Lung (tissue), 11 donors: ENCODE measurements at regions not wholly inside any gene's neighbourhood (a gene's known extent, or its start where the extent isn't known, plus 50 kb on each side); places are given as distances from the start of the nearest gene placed in this dataset.

Source experiments
- ATAC-seq: fragments of 200-7000 bp; cut with Tn5 transposase; one replicate; pipeline ENCODE4 v1.9.1; 2020; ENCODE audit warnings: moderate number of reproducible peaks; ENCODE audit not compliant: insufficient read depth, low FRiP score
- DNase-seq, 3 donors: peaks; one replicate each; pipeline ENCODE4 v3.0.0-alpha.2; 2013 to 2017
- H3K27ac ChIP-seq, 2 donors: one replicate each; pipeline ENCODE4 v1.5.1; 2013; ENCODE audit warnings: mild to moderate bottlenecking in 2 of 2, moderate library complexity in 2 of 2, control low read depth in 1 of 2, inconsistent platforms in 1 of 2, low read depth in 1 of 2, low read length in 1 of 2
- H3K27me3 ChIP-seq, 3 donors: one replicate each; pipeline ENCODE4 v1.5.1; 2013; ENCODE audit warnings: low read length in 2 of 3; ENCODE audit not compliant: control insufficient read depth in 3 of 3, insufficient read depth in 3 of 3
- H3K36me3 ChIP-seq, 4 donors: one replicate each; pipeline ENCODE4 v1.5.1; 2013; ENCODE audit warnings: low read length in 4 of 4, mild to moderate bottlenecking in 1 of 4, moderate library complexity in 1 of 4; ENCODE audit not compliant: control insufficient read depth in 4 of 4, insufficient read depth in 4 of 4
- H3K4me1 ChIP-seq, 5 donors: one replicate each; pipeline ENCODE4 v1.5.1; 2013; ENCODE audit warnings: low read length in 5 of 5, mild to moderate bottlenecking in 2 of 5, moderate library complexity in 1 of 5; ENCODE audit not compliant: control insufficient read depth in 5 of 5, insufficient read depth in 5 of 5
- H3K4me3 ChIP-seq: one replicate; pipeline ENCODE4 v1.5.1; 2013; ENCODE audit warnings: mild to moderate bottlenecking, control low read depth, moderate library complexity
- H3K9ac ChIP-seq, 2 donors: one replicate each; pipeline ENCODE4 v1.5.1; 2013; ENCODE audit warnings: low read length in 2 of 2, control low read depth in 1 of 2; ENCODE audit not compliant: insufficient read depth in 1 of 2
- H3K9me3 ChIP-seq, 4 donors: one replicate each; pipeline ENCODE4 v1.5.1; 2013; ENCODE audit warnings: low read length in 3 of 4, mild to moderate bottlenecking in 1 of 4, moderate library complexity in 1 of 4; ENCODE audit not compliant: control insufficient read depth in 4 of 4, insufficient read depth in 3 of 4
- WGBS, 2 donors: extraction: QIAGEN DNeasy Blood & Tissue Kit; methylation state at CpG; one replicate each; pipeline ENCODE4 v1.1.7; 2013; 5-methylcytosine and 5-hydroxymethylcytosine counted together
- TF ChIP-seq, protein P1 (sequence below): IDR thresholded peaks from 2 replicates; pipeline ENCODE4 v1.5.1; 2012; ENCODE audit warnings: mild to moderate bottlenecking; ENCODE audit errors: control extremely low read depth, extremely low read depth
- donor health status: control.
- donor health status: control.
- donor health status: Bipolar disorder and iron deficiency.
- donor health status: healthy.
- donor health status: DM: yes; HTN: yes; CAD: no.

DNA sequence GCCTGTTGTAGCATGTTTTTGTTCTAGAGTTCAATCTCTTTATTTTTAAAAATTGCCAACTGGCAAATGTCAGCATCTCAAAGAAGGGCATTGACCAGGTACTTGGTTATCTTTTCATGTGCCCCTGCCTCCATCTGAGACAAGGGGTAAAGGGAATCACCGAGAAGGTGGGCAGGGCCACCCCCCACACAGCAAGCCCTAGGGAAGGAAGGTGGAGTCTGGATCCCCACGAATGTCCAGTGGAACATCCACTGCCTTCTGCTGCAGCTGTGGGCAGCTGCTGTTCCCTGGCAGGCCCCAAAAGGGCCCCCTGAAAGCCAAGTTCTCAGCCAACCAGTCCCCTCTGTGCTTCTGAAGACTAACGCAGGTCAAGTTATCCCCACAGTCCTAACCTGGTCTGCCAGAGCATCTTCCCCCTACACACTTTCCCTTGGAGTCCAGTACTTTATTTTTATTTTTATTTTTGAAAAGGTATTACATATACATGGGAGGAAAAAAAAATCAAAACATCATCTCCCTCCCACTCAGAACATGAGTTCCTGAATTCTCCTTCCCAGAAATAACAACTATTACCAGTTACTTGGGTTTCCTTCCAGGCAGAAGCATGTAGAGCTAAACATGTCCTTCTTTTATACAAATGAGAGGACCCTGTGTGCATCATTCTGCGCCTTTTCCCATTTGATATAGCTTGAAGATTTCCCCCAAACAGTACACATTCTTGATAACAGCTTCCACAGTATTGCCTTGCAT lies 253.7 kb downstream of the MAFB start:
- Histone ChIP-seq H3K27ac (no peak overlapping the region), H3K36me3 (no peaks in the 10 kb centered on the region), H3K27me3 (no peaks in the 10 kb centered on the region), H3K4me1 (peaks cover 0 to 22% (median 0%) of the 10 kb centered on the region in 5 donors), H3K4me3 (no peak overlapping the region), H3K9me3 (no peaks in the 10 kb centered on the region), H3K9ac (no peak overlapping the region)
- peak in 2 of 3 donors; percentile 41 to 47 for DNase-seq
- WGBS, 2 donors = 85 to 93% methylated on average over 4 of the region's 4 CpGs
- no peak for ATAC-seq
- TF ChIP-seq, protein P1, sequence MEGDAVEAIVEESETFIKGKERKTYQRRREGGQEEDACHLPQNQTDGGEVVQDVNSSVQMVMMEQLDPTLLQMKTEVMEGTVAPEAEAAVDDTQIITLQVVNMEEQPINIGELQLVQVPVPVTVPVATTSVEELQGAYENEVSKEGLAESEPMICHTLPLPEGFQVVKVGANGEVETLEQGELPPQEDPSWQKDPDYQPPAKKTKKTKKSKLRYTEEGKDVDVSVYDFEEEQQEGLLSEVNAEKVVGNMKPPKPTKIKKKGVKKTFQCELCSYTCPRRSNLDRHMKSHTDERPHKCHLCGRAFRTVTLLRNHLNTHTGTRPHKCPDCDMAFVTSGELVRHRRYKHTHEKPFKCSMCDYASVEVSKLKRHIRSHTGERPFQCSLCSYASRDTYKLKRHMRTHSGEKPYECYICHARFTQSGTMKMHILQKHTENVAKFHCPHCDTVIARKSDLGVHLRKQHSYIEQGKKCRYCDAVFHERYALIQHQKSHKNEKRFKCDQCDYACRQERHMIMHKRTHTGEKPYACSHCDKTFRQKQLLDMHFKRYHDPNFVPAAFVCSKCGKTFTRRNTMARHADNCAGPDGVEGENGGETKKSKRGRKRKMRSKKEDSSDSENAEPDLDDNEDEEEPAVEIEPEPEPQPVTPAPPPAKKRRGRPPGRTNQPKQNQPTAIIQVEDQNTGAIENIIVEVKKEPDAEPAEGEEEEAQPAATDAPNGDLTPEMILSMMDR = no peak

GRCh38 chr20:40434122-40434521 lies 254.9 kb downstream of the MAFB start:
- 82 to 86% methylated on average over 4 of the region's 4 CpGs for WGBS, 2 donors
- no peak for ATAC-seq
- Histone ChIP-seq H3K36me3 (no peaks in the 10 kb centered on the region), H3K9me3 (no peaks in the 10 kb centered on the region), H3K4me1 (peaks cover 0 to 22% (median 0%) of the 10 kb centered on the region in 5 donors), H3K27ac (no peak overlapping the region), H3K27me3 (no peaks in the 10 kb centered on the region), H3K4me3 (no peak overlapping the region), H3K9ac (no peak overlapping the region)
- TF ChIP-seq, protein P1 = no peak
- no peak for DNase-seq

- no peaks in the 10 kb centered on the region for H3K27me3 ChIP-seq
- no peak overlapping the region for H3K27ac ChIP-seq
- H3K9ac ChIP-seq = no peak overlapping the region
- H3K9me3 ChIP-seq = no peaks in the 10 kb centered on the region
- DNase-seq (no peak), ATAC-seq (no peak)
- peaks cover 0 to 22% (median 0%) of the 10 kb centered on the region in 5 donors for H3K4me1 ChIP-seq
- 80 to 83% methylated on average over 8 of the region's 8 CpGs for WGBS, 2 donors
- TF ChIP-seq, protein P1 = no peak
- H3K36me3 ChIP-seq = no peaks in the 10 kb centered on the region
- no peak overlapping the region for H3K4me3 ChIP-seq
These were observed 255.6 kb downstream of the MAFB start for GRCh38 chr20:40433341-40433861.
